Urothelium cell line (cell line): ENCODE measurements at regions not wholly inside any gene's neighbourhood (a gene's known extent, or its start where the extent isn't known, plus 50 kb on each side); places are given as distances from the start of the nearest gene placed in this dataset.

Experiments
- DNase-seq: peaks from one replicate; pipeline ENCODE4 v3.0.0; 2011; ENCODE audit warnings: low spot score, mixed read lengths
- FAIRE-seq: peaks from 2 replicates; lab custom pipeline; 2011; peaks lifted over from hg19 to GRCh38; lab: Jason Lieb, UNC

- no peak for FAIRE-seq
- DNase-seq, result no peak
Observed at GRCh38 chr6:156030053-156030452, 574.4 kb upstream of the NOX3 start.

- FAIRE-seq (no peak), DNase-seq (no peak)
Observed at GRCh38 chr6:156029286-156029985, 573.8 kb upstream of the NOX3 start.

- no peak for DNase-seq
- FAIRE-seq, result no peak
Observed at GRCh38 chr6:156028335-156029131, 572.9 kb upstream of the NOX3 start.

GRCh38 chr6:156027248-156027626 is 571.6 kb upstream of the NOX3 start:
- FAIRE-seq, result no peak

GRCh38 chr6:156026486-156027247 is 571.0 kb upstream of the NOX3 start:
- DNase-seq, result no peak
- no peak for FAIRE-seq

More at GRCh38 chr6:156027248-156027626, 571.6 kb upstream of the NOX3 start:
- no peak for DNase-seq

GRCh38 chr6:156024339-156024738 is 568.7 kb upstream of the NOX3 start:
- DNase-seq (no peak), FAIRE-seq (no peak)

GRCh38 chr6:156021746-156022396 is 566.2 kb upstream of the NOX3 start:
- FAIRE-seq (no peak), DNase-seq (no peak)

- DNase-seq (no peak), FAIRE-seq (no peak)
Observed at GRCh38 chr6:156017838-156018237, 562.2 kb upstream of the NOX3 start.

GRCh38 chr6:156016186-156016976 is 560.7 kb upstream of the NOX3 start:
- DNase-seq (no peak), FAIRE-seq (no peak)

GRCh38 chr6:156013155-156013554 is 557.5 kb upstream of the NOX3 start:
- FAIRE-seq, result no peak

GRCh38 chr6:156009656-156010055 is 554.0 kb upstream of the NOX3 start:
- FAIRE-seq (no peak), DNase-seq (no peak)

More at GRCh38 chr6:156013155-156013554, 557.5 kb upstream of the NOX3 start:
- no peak for DNase-seq

GRCh38 chr6:156004796-156005195 is 549.2 kb upstream of the NOX3 start:
- DNase-seq (no peak), FAIRE-seq (no peak)

GRCh38 chr6:155996151-155996550 is 540.5 kb upstream of the NOX3 start:
- no peak for DNase-seq
- FAIRE-seq, result no peak

- FAIRE-seq (no peak), DNase-seq (no peak)
Observed at GRCh38 chr6:155995281-155995680, 539.6 kb upstream of the NOX3 start.

- FAIRE-seq (no peak), DNase-seq (no peak)
Observed at GRCh38 chr6:155994086-155994485, 538.4 kb upstream of the NOX3 start.

GRCh38 chr6:155993240-155993639 is 537.6 kb upstream of the NOX3 start:
- FAIRE-seq (no peak), DNase-seq (no peak)

- no peak for DNase-seq
- no peak for FAIRE-seq
Observed at GRCh38 chr6:155985660-155986138, 530.1 kb upstream of the NOX3 start.

GRCh38 chr6:155980768-155981079 is 525.1 kb upstream of the NOX3 start:
- DNase-seq (no peak), FAIRE-seq (no peak)

- FAIRE-seq (no peak), DNase-seq (no peak)
Observed at GRCh38 chr6:155980014-155980767, 524.6 kb upstream of the NOX3 start.

- FAIRE-seq (no peak), DNase-seq (no peak)
Observed at GRCh38 chr6:155975506-155975905, 519.9 kb upstream of the NOX3 start.
